ENCODE measurements at regions not wholly inside any gene's neighbourhood (a gene's known extent, or its start where the extent isn't known, plus 50 kb on each side); places are given as distances from the start of the nearest gene placed in this dataset.

GRCh38 chr12:100706033-100706432 is 88.5 kb upstream of the ANO4 start:
- DNase-seq (ENCODE audit: extremely low spot score), result no peak
- no peak for TF ChIP-seq EP300 (IDR thresholded peaks at IDR 0.05)
- no peak for TF ChIP-seq CTCF (IDR thresholded peaks at IDR 0.05)
- no peak for TF ChIP-seq POLR2AphosphoS5 (IDR thresholded peaks at IDR 0.05)
- TF ChIP-seq POLR2A (IDR thresholded peaks at IDR 0.05; ENCODE audit: low read depth), result no peak
- Histone ChIP-seq H3K4me1 (no peaks in the 10 kb centered on the region), H3K27ac (replicated peaks in 1 of 4) (no peak overlapping the region), H3K9me3 (no peaks in the 10 kb centered on the region), H3K27me3 (no peaks in the 10 kb centered on the region), H3K36me3 (no peaks in the 10 kb centered on the region), H3K4me3 (no peak overlapping the region)
- intact Hi-C loops (cut with DNase I), result no loop called here
- WGBS, result 67% methylated on average over 3 of the region's 3 CpGs

- WGBS, result 0% methylated on average over 1 of the region's 1 CpG
- no peak overlapping the region for H3K27ac ChIP-seq (replicated peaks in 1 of 4)
- H3K4me1 ChIP-seq, result no peaks in the 10 kb centered on the region
- TF ChIP-seq EP300 (IDR thresholded peaks at IDR 0.05), result no peak
- no peak for TF ChIP-seq POLR2AphosphoS5 (IDR thresholded peaks at IDR 0.05)
- TF ChIP-seq POLR2A (IDR thresholded peaks at IDR 0.05; ENCODE audit: low read depth), result no peak
- TF ChIP-seq CTCF (IDR thresholded peaks at IDR 0.05), result no peak
- no peak overlapping the region for H3K4me3 ChIP-seq
- no peak for DNase-seq (ENCODE audit: extremely low spot score)
- no peaks in the 10 kb centered on the region for H3K9me3 ChIP-seq
- no peaks in the 10 kb centered on the region for H3K36me3 ChIP-seq
- no peaks in the 10 kb centered on the region for H3K27me3 ChIP-seq
- intact Hi-C loops (cut with DNase I), result no loop called here
Measured at GRCh38 chr12:100708591-100708990, 86.0 kb upstream of the ANO4 start.

- 35% methylated on average over 42 of the region's 55 CpGs for WGBS
- peaks cover 0 to 44% (median 0%) of the 10 kb centered on the region in 4 donors for H3K27me3 ChIP-seq
- H3K36me3 ChIP-seq, result no peaks in the 10 kb centered on the region
- no peak for TF ChIP-seq POLR2AphosphoS5 (IDR thresholded peaks at IDR 0.05)
- H3K4me1 ChIP-seq, result peaks cover 0 to 12% (median 5%) of the 10 kb centered on the region in 4 donors
- no peak for DNase-seq (ENCODE audit: extremely low spot score)
- peak overlapping the region in 3 of 4 donors; percentile 40 to 48 (median 40) for H3K4me3 ChIP-seq
- H3K9me3 ChIP-seq, result no peaks in the 10 kb centered on the region
- H3K27ac ChIP-seq (replicated peaks in 1 of 4), result no peak overlapping the region
- intact Hi-C loops (cut with DNase I), result no loop called here
Measured at GRCh38 chr12:100715976-100716944, 78.3 kb upstream of the ANO4 start.

- intact Hi-C loops (cut with DNase I), result no loop called here
- Histone ChIP-seq H3K4me3 (peak overlapping the region; percentile 36 to 48 (median 40)), H3K27ac (replicated peaks in 1 of 4) (no peak overlapping the region), H3K4me1 (peaks cover 0 to 12% (median 5%) of the 10 kb centered on the region in 4 donors), H3K9me3 (no peaks in the 10 kb centered on the region), H3K36me3 (no peaks in the 10 kb centered on the region), H3K27me3 (peaks cover 0 to 44% (median 0%) of the 10 kb centered on the region in 4 donors)
- TF ChIP-seq CTCF (IDR thresholded peaks at IDR 0.05) (no peak), POLR2AphosphoS5 (IDR thresholded peaks at IDR 0.05) (no peak), POLR2A (IDR thresholded peaks at IDR 0.05; ENCODE audit: low read depth) (no peak), EP300 (IDR thresholded peaks at IDR 0.05) (no peak)
- no CpG with 5 or more reads among the region's 100 CpGs for WGBS
- no peak for DNase-seq (ENCODE audit: extremely low spot score)
Measured at GRCh38 chr12:100716945-100717732, 77.4 kb upstream of the ANO4 start.

GRCh38 chr12:100717733-100718067 is 76.9 kb upstream of the ANO4 start:
- Histone ChIP-seq H3K9me3 (no peaks in the 10 kb centered on the region), H3K27me3 (peaks cover 0 to 50% (median 0%) of the 10 kb centered on the region in 4 donors), H3K4me3 (peak overlapping the region; percentile 36 to 48 (median 40)), H3K36me3 (no peaks in the 10 kb centered on the region), H3K4me1 (peaks cover 0 to 12% (median 5%) of the 10 kb centered on the region in 4 donors), H3K27ac (replicated peaks in 1 of 4) (no peak overlapping the region)
- 5% methylated on average over 9 of the region's 13 CpGs for WGBS
- intact Hi-C loops (cut with DNase I), result no loop called here
- DNase-seq (ENCODE audit: extremely low spot score), result no peak
- TF ChIP-seq POLR2AphosphoS5 (IDR thresholded peaks at IDR 0.05) (no peak), CTCF (IDR thresholded peaks at IDR 0.05) (no peak), POLR2A (IDR thresholded peaks at IDR 0.05; ENCODE audit: low read depth) (no peak), EP300 (IDR thresholded peaks at IDR 0.05) (no peak)

Measured in esophagus muscularis mucosa (tissue), 4 donors.